Lower leg skin (tissue), 4 donors: ENCODE measurements at regions not wholly inside any gene's neighbourhood (a gene's known extent, or its start where the extent isn't known, plus 50 kb on each side); places are given as distances from the start of the nearest gene placed in this dataset.

Experiments used
- DNase-seq, 2 donors: peaks; one replicate each; pipeline ENCODE4 v3.0.0-alpha.2; 2019; ENCODE audit warnings: low spot score in 2 of 2
- H3K4me3 ChIP-seq: fragments of 200-600 bp; sonication (generic); 2 replicates; pipeline ENCODE4 v1.5.1; 2017; ENCODE audit warnings: mild to moderate bottlenecking, low read depth; ENCODE audit not compliant: poor library complexity, severe bottlenecking
- CTCF ChIP-seq, 3 donors: fragments of 450-650 bp; IDR thresholded peaks; one replicate each; pipeline ENCODE4 v1.5.1; 2016; ENCODE audit warnings: antibody characterized with exemption in 3 of 3, mild to moderate bottlenecking in 3 of 3, moderate library complexity in 2 of 3
- POLR2A ChIP-seq, 2 donors: fragments of 450-650 bp; IDR thresholded peaks; one replicate each; pipeline ENCODE4 v1.6.1; 2016 to 2017; ENCODE audit warnings: antibody characterized with exemption in 2 of 2, mild to moderate bottlenecking in 1 of 2, moderate library complexity in 1 of 2
- WGBS, 2 donors: methylation state at CpG; one replicate each; pipeline ENCODE4 v1.1.5; 2018; 5-methylcytosine and 5-hydroxymethylcytosine counted together
- intact Hi-C: fragments of 100-400 bp; cut with DNase I; formaldehyde crosslinking; loops from one replicate; pipeline ENCODE4 v1.15.0; 2023; ENCODE audit warnings: low total_unique reads

GRCh38 chr2:228401065-228401912 lies 219.8 kb upstream of the SPHKAP start:
- no peak for DNase-seq
- no peak for TF ChIP-seq CTCF (IDR thresholded peaks at IDR 0.05)
- no peak for TF ChIP-seq POLR2A (IDR thresholded peaks at IDR 0.05)
- 80% methylated on average over 3 of the region's 3 CpGs; no CpG with 5 or more reads in 1 of the 2 donors for WGBS, 2 donors
- intact Hi-C loops = no loop called here
- H3K4me3 ChIP-seq = no peak overlapping the region

- no peak for TF ChIP-seq CTCF (IDR thresholded peaks at IDR 0.05)
- TF ChIP-seq POLR2A (IDR thresholded peaks at IDR 0.05) = no peak
- no peak overlapping the region for H3K4me3 ChIP-seq
Observed at GRCh38 chr2:228387776-228388175, 206.3 kb upstream of the SPHKAP start.

GRCh38 chr2:228378696-228379425 lies 197.4 kb upstream of the SPHKAP start:
- WGBS, 2 donors = 37 to 46% methylated on average over 3 of the region's 3 CpGs
- DNase-seq = no peak
- H3K4me3 ChIP-seq = no peak overlapping the region
- TF ChIP-seq POLR2A (IDR thresholded peaks at IDR 0.05) (no peak), CTCF (IDR thresholded peaks at IDR 0.05) (no peak)
- intact Hi-C loops = no loop called here

More at GRCh38 chr2:228387776-228388175, 206.3 kb upstream of the SPHKAP start:
- intact Hi-C loops = no loop called here
- 51 to 55% methylated on average over 3 of the region's 3 CpGs for WGBS, 2 donors
- DNase-seq = no peak

- DNase-seq = no peak
- H3K4me3 ChIP-seq = no peak overlapping the region
- WGBS, 2 donors = 39 to 57% methylated on average over 2 of the region's 2 CpGs
- TF ChIP-seq CTCF (IDR thresholded peaks at IDR 0.05) = no peak
- no peak for TF ChIP-seq POLR2A (IDR thresholded peaks at IDR 0.05)
- intact Hi-C loops = no loop called here
Observed at GRCh38 chr2:228378233-228378632, 196.7 kb upstream of the SPHKAP start.

- intact Hi-C loops = no loop called here
- no peak overlapping the region for H3K4me3 ChIP-seq
- DNase-seq = no peak
- WGBS, 2 donors = 46 to 47% methylated on average over 6 of the region's 6 CpGs
- TF ChIP-seq CTCF (IDR thresholded peaks at IDR 0.05) (no peak), POLR2A (IDR thresholded peaks at IDR 0.05) (no peak)
Observed at GRCh38 chr2:228377533-228377932, 196.0 kb upstream of the SPHKAP start.
